ENCODE measurements at regions not wholly inside any gene's neighbourhood (a gene's known extent, or its start where the extent isn't known, plus 50 kb on each side); places are given as distances from the start of the nearest gene placed in this dataset.

- no peaks in the 10 kb centered on the region for H3K9me3 ChIP-seq (ENCODE audit: control insufficient read depth in 2 of 2, low read length in 2 of 2)
- H3K27ac ChIP-seq (ENCODE audit: low read depth in 2 of 2, low read length in 2 of 2): no peak overlapping the region
- H3K27me3 ChIP-seq (ENCODE audit: control insufficient read depth in 2 of 2, insufficient read depth in 2 of 2, low read length in 2 of 2): no peaks in the 10 kb centered on the region
- no peaks in the 10 kb centered on the region for H3K36me3 ChIP-seq (ENCODE audit: control insufficient read depth in 2 of 2, insufficient read depth in 2 of 2, low read length in 2 of 2)
- no peak overlapping the region for H3K4me3 ChIP-seq (ENCODE audit: low read length in 2 of 2)
- no peaks in the 10 kb centered on the region for H3K4me1 ChIP-seq (ENCODE audit: control insufficient read depth in 2 of 2, insufficient read depth in 2 of 2, low read length in 2 of 2)
- H3K9ac ChIP-seq (ENCODE audit: low read depth in 1 of 2, low read length in 2 of 2): no peak overlapping the region
Measured at GRCh38 chr14:97838986-97839385, 1041.8 kb downstream of the VRK1 start.

- Histone ChIP-seq H3K27ac (ENCODE audit: low read depth in 2 of 2, low read length in 2 of 2) (no peak overlapping the region), H3K4me1 (ENCODE audit: control insufficient read depth in 2 of 2, insufficient read depth in 2 of 2, low read length in 2 of 2) (no peaks in the 10 kb centered on the region), H3K9ac (ENCODE audit: low read depth in 1 of 2, low read length in 2 of 2) (no peak overlapping the region), H3K27me3 (ENCODE audit: control insufficient read depth in 2 of 2, insufficient read depth in 2 of 2, low read length in 2 of 2) (no peaks in the 10 kb centered on the region), H3K36me3 (ENCODE audit: control insufficient read depth in 2 of 2, insufficient read depth in 2 of 2, low read length in 2 of 2) (no peaks in the 10 kb centered on the region), H3K9me3 (ENCODE audit: control insufficient read depth in 2 of 2, low read length in 2 of 2) (no peaks in the 10 kb centered on the region), H3K4me3 (ENCODE audit: low read length in 2 of 2) (no peak overlapping the region)
Measured at GRCh38 chr14:97840159-97840558, 1043.0 kb downstream of the VRK1 start.

- Histone ChIP-seq H3K27me3 (ENCODE audit: control insufficient read depth in 2 of 2, insufficient read depth in 2 of 2, low read length in 2 of 2) (no peaks in the 10 kb centered on the region), H3K36me3 (ENCODE audit: control insufficient read depth in 2 of 2, insufficient read depth in 2 of 2, low read length in 2 of 2) (no peaks in the 10 kb centered on the region), H3K27ac (ENCODE audit: low read depth in 2 of 2, low read length in 2 of 2) (no peak overlapping the region)
Measured at GRCh38 chr14:97841762-97842161, 1044.6 kb downstream of the VRK1 start.

GRCh38 chr14:97843066-97843465 lies 1045.9 kb downstream of the VRK1 start:
- Histone ChIP-seq H3K9me3 (ENCODE audit: control insufficient read depth in 2 of 2, low read length in 2 of 2) (no peaks in the 10 kb centered on the region), H3K27ac (ENCODE audit: low read depth in 2 of 2, low read length in 2 of 2) (no peak overlapping the region), H3K27me3 (ENCODE audit: control insufficient read depth in 2 of 2, insufficient read depth in 2 of 2, low read length in 2 of 2) (no peaks in the 10 kb centered on the region), H3K36me3 (ENCODE audit: control insufficient read depth in 2 of 2, insufficient read depth in 2 of 2, low read length in 2 of 2) (no peaks in the 10 kb centered on the region), H3K4me3 (ENCODE audit: low read length in 2 of 2) (no peak overlapping the region), H3K9ac (ENCODE audit: low read depth in 1 of 2, low read length in 2 of 2) (no peak overlapping the region), H3K4me1 (ENCODE audit: control insufficient read depth in 2 of 2, insufficient read depth in 2 of 2, low read length in 2 of 2) (no peaks in the 10 kb centered on the region)

More at GRCh38 chr14:97841762-97842161, 1044.6 kb downstream of the VRK1 start:
- Histone ChIP-seq H3K9ac (ENCODE audit: low read depth in 1 of 2, low read length in 2 of 2) (no peak overlapping the region), H3K9me3 (ENCODE audit: control insufficient read depth in 2 of 2, low read length in 2 of 2) (no peaks in the 10 kb centered on the region), H3K4me1 (ENCODE audit: control insufficient read depth in 2 of 2, insufficient read depth in 2 of 2, low read length in 2 of 2) (no peaks in the 10 kb centered on the region), H3K4me3 (ENCODE audit: low read length in 2 of 2) (no peak overlapping the region)

- Histone ChIP-seq H3K27ac (ENCODE audit: low read depth in 2 of 2, low read length in 2 of 2) (no peak overlapping the region), H3K9me3 (ENCODE audit: control insufficient read depth in 2 of 2, low read length in 2 of 2) (no peaks in the 10 kb centered on the region), H3K4me1 (ENCODE audit: control insufficient read depth in 2 of 2, insufficient read depth in 2 of 2, low read length in 2 of 2) (no peaks in the 10 kb centered on the region), H3K9ac (ENCODE audit: low read depth in 1 of 2, low read length in 2 of 2) (no peak overlapping the region), H3K27me3 (ENCODE audit: control insufficient read depth in 2 of 2, insufficient read depth in 2 of 2, low read length in 2 of 2) (no peaks in the 10 kb centered on the region), H3K36me3 (ENCODE audit: control insufficient read depth in 2 of 2, insufficient read depth in 2 of 2, low read length in 2 of 2) (no peaks in the 10 kb centered on the region), H3K4me3 (ENCODE audit: low read length in 2 of 2) (no peak overlapping the region)
Measured at GRCh38 chr14:97844042-97844441, 1046.9 kb downstream of the VRK1 start.

- no peaks in the 10 kb centered on the region for H3K4me1 ChIP-seq (ENCODE audit: control insufficient read depth in 2 of 2, insufficient read depth in 2 of 2, low read length in 2 of 2)
- no peaks in the 10 kb centered on the region for H3K9me3 ChIP-seq (ENCODE audit: control insufficient read depth in 2 of 2, low read length in 2 of 2)
- no peak overlapping the region for H3K4me3 ChIP-seq (ENCODE audit: low read length in 2 of 2)
- H3K27ac ChIP-seq (ENCODE audit: low read depth in 2 of 2, low read length in 2 of 2): no peak overlapping the region
- H3K36me3 ChIP-seq (ENCODE audit: control insufficient read depth in 2 of 2, insufficient read depth in 2 of 2, low read length in 2 of 2): no peaks in the 10 kb centered on the region
- no peaks in the 10 kb centered on the region for H3K27me3 ChIP-seq (ENCODE audit: control insufficient read depth in 2 of 2, insufficient read depth in 2 of 2, low read length in 2 of 2)
- no peak overlapping the region for H3K9ac ChIP-seq (ENCODE audit: low read depth in 1 of 2, low read length in 2 of 2)
Measured at GRCh38 chr14:97846156-97846555, 1049.0 kb downstream of the VRK1 start.

GRCh38 chr14:97848317-97848980 lies 1051.3 kb downstream of the VRK1 start:
- Histone ChIP-seq H3K27ac (ENCODE audit: low read depth in 2 of 2, low read length in 2 of 2) (no peak overlapping the region), H3K4me1 (ENCODE audit: control insufficient read depth in 2 of 2, insufficient read depth in 2 of 2, low read length in 2 of 2) (no peaks in the 10 kb centered on the region), H3K9me3 (ENCODE audit: control insufficient read depth in 2 of 2, low read length in 2 of 2) (no peaks in the 10 kb centered on the region), H3K4me3 (ENCODE audit: low read length in 2 of 2) (no peak overlapping the region), H3K36me3 (ENCODE audit: control insufficient read depth in 2 of 2, insufficient read depth in 2 of 2, low read length in 2 of 2) (no peaks in the 10 kb centered on the region), H3K9ac (ENCODE audit: low read depth in 1 of 2, low read length in 2 of 2) (no peak overlapping the region), H3K27me3 (ENCODE audit: control insufficient read depth in 2 of 2, insufficient read depth in 2 of 2, low read length in 2 of 2) (no peaks in the 10 kb centered on the region)

GRCh38 chr14:97850466-97850865 lies 1053.3 kb downstream of the VRK1 start:
- H3K4me1 ChIP-seq (ENCODE audit: control insufficient read depth in 2 of 2, insufficient read depth in 2 of 2, low read length in 2 of 2): no peaks in the 10 kb centered on the region
- H3K27ac ChIP-seq (ENCODE audit: low read depth in 2 of 2, low read length in 2 of 2): no peak overlapping the region
- H3K4me3 ChIP-seq (ENCODE audit: low read length in 2 of 2): no peak overlapping the region
- no peaks in the 10 kb centered on the region for H3K9me3 ChIP-seq (ENCODE audit: control insufficient read depth in 2 of 2, low read length in 2 of 2)
- no peak overlapping the region for H3K9ac ChIP-seq (ENCODE audit: low read depth in 1 of 2, low read length in 2 of 2)
- no peaks in the 10 kb centered on the region for H3K36me3 ChIP-seq (ENCODE audit: control insufficient read depth in 2 of 2, insufficient read depth in 2 of 2, low read length in 2 of 2)
- no peaks in the 10 kb centered on the region for H3K27me3 ChIP-seq (ENCODE audit: control insufficient read depth in 2 of 2, insufficient read depth in 2 of 2, low read length in 2 of 2)

- Histone ChIP-seq H3K4me3 (ENCODE audit: low read length in 2 of 2) (no peak overlapping the region), H3K9me3 (ENCODE audit: control insufficient read depth in 2 of 2, low read length in 2 of 2) (no peaks in the 10 kb centered on the region), H3K27me3 (ENCODE audit: control insufficient read depth in 2 of 2, insufficient read depth in 2 of 2, low read length in 2 of 2) (no peaks in the 10 kb centered on the region), H3K4me1 (ENCODE audit: control insufficient read depth in 2 of 2, insufficient read depth in 2 of 2, low read length in 2 of 2) (no peaks in the 10 kb centered on the region), H3K36me3 (ENCODE audit: control insufficient read depth in 2 of 2, insufficient read depth in 2 of 2, low read length in 2 of 2) (no peaks in the 10 kb centered on the region), H3K27ac (ENCODE audit: low read depth in 2 of 2, low read length in 2 of 2) (no peak overlapping the region), H3K9ac (ENCODE audit: low read depth in 1 of 2, low read length in 2 of 2) (no peak overlapping the region)
Measured at GRCh38 chr14:97850886-97851285, 1053.7 kb downstream of the VRK1 start.

- Histone ChIP-seq H3K9ac (ENCODE audit: low read depth in 1 of 2, low read length in 2 of 2) (no peak overlapping the region), H3K36me3 (ENCODE audit: control insufficient read depth in 2 of 2, insufficient read depth in 2 of 2, low read length in 2 of 2) (no peaks in the 10 kb centered on the region), H3K27me3 (ENCODE audit: control insufficient read depth in 2 of 2, insufficient read depth in 2 of 2, low read length in 2 of 2) (no peaks in the 10 kb centered on the region), H3K4me1 (ENCODE audit: control insufficient read depth in 2 of 2, insufficient read depth in 2 of 2, low read length in 2 of 2) (no peaks in the 10 kb centered on the region), H3K4me3 (ENCODE audit: low read length in 2 of 2) (no peak overlapping the region), H3K9me3 (ENCODE audit: control insufficient read depth in 2 of 2, low read length in 2 of 2) (no peaks in the 10 kb centered on the region), H3K27ac (ENCODE audit: low read depth in 2 of 2, low read length in 2 of 2) (no peak overlapping the region)
Measured at GRCh38 chr14:97851428-97851995, 1054.3 kb downstream of the VRK1 start.

Measured in mucosa of rectum (tissue), 2 donors.